KMS-11 (cell line): ENCODE measurements at regions not wholly inside any gene's neighbourhood (a gene's known extent, or its start where the extent isn't known, plus 50 kb on each side); places are given as distances from the start of the nearest gene placed in this dataset.

Source experiments
- H2AFZ ChIP-seq: fragments of 200-600 bp; sonication (generic); 2 replicates; pipeline ENCODE4 v1.6.1; 2016; ENCODE audit warnings: antibody characterized with exemption, mixed run types, low read depth
- H3K27ac ChIP-seq: fragments of 200-600 bp; sonication (generic); 2 replicates; pipeline ENCODE4 v1.6.1; 2016; ENCODE audit warnings: mild to moderate bottlenecking, mixed run types
- H3K27me3 ChIP-seq: fragments of 200-600 bp; sonication (generic); 2 replicates; pipeline ENCODE4 v1.6.1; 2017; ENCODE audit warnings: mild to moderate bottlenecking, low read depth, mixed run types, moderate library complexity; ENCODE audit not compliant: insufficient read depth
- H3K36me3 ChIP-seq: fragments of 200-600 bp; sonication (generic); 2 replicates; pipeline ENCODE4 v1.6.1; 2017; ENCODE audit warnings: mild to moderate bottlenecking, mixed run types; ENCODE audit not compliant: insufficient read depth
- H3K4me1 ChIP-seq: fragments of 200-600 bp; sonication (generic); 2 replicates; pipeline ENCODE4 v1.6.1; 2016; ENCODE audit warnings: mild to moderate bottlenecking, low read depth, mixed run types; ENCODE audit not compliant: poor library complexity, severe bottlenecking
- H3K4me2 ChIP-seq: fragments of 200-600 bp; sonication (generic); 2 replicates; pipeline ENCODE4 v1.7.0; 2016; ENCODE audit warnings: mild to moderate bottlenecking, mixed run types
- H3K4me3 ChIP-seq: fragments of 200-600 bp; sonication (generic); IDR thresholded peaks from 2 replicates; pipeline ENCODE4 v1.6.1; 2017; ENCODE audit warnings: low read depth, low read length, mixed read lengths; ENCODE audit not compliant: insufficient read depth
- H3K79me2 ChIP-seq: fragments of 200-600 bp; sonication (generic); 2 replicates; pipeline ENCODE4 v1.6.1; 2016; ENCODE audit warnings: low read depth, mixed run types; ENCODE audit not compliant: insufficient read depth
- H3K9ac ChIP-seq: fragments of 200-600 bp; sonication (generic); 2 replicates; pipeline ENCODE4 v1.6.1; 2016; ENCODE audit warnings: mild to moderate bottlenecking, mixed run types
- H4K20me1 ChIP-seq: fragments of 200-600 bp; sonication (generic); 2 replicates; pipeline ENCODE4 v1.6.1; 2016; ENCODE audit warnings: mild to moderate bottlenecking, mixed run types; ENCODE audit not compliant: insufficient read depth
- CTCF ChIP-seq: fragments of 200-600 bp; sonication (generic); conservative IDR thresholded peaks from 2 replicates; pipeline ENCODE4 v1.6.1; 2017; ENCODE audit warnings: low read depth, mild to moderate bottlenecking, antibody characterized with exemption, low read length, moderate library complexity, mixed read lengths

GRCh38 chr2:43103093-43103404 lies 123.4 kb downstream of the ZFP36L2 start:
- no peak overlapping the region for H3K27ac ChIP-seq
- H3K9ac ChIP-seq = no peak overlapping the region
- H2AFZ ChIP-seq = no peak overlapping the region
- no peaks in the 10 kb centered on the region for H3K4me1 ChIP-seq
- H3K36me3 ChIP-seq = no peaks in the 10 kb centered on the region
- no peaks in the 10 kb centered on the region for H3K79me2 ChIP-seq
- no peak for TF ChIP-seq CTCF
- H3K4me3 ChIP-seq = no peak overlapping the region
- H3K4me2 ChIP-seq = no peak overlapping the region
- no peaks in the 10 kb centered on the region for H3K27me3 ChIP-seq
- H4K20me1 ChIP-seq = no peaks in the 10 kb centered on the region

GRCh38 chr2:43102366-43103092 lies 123.9 kb downstream of the ZFP36L2 start:
- Histone ChIP-seq H3K27ac (no peak overlapping the region), H3K4me3 (no peak overlapping the region), H2AFZ (no peak overlapping the region), H4K20me1 (no peaks in the 10 kb centered on the region), H3K9ac (no peak overlapping the region), H3K79me2 (no peaks in the 10 kb centered on the region), H3K4me2 (no peak overlapping the region), H3K27me3 (no peaks in the 10 kb centered on the region), H3K4me1 (no peaks in the 10 kb centered on the region), H3K36me3 (no peaks in the 10 kb centered on the region)
- no peak for TF ChIP-seq CTCF

DNA sequence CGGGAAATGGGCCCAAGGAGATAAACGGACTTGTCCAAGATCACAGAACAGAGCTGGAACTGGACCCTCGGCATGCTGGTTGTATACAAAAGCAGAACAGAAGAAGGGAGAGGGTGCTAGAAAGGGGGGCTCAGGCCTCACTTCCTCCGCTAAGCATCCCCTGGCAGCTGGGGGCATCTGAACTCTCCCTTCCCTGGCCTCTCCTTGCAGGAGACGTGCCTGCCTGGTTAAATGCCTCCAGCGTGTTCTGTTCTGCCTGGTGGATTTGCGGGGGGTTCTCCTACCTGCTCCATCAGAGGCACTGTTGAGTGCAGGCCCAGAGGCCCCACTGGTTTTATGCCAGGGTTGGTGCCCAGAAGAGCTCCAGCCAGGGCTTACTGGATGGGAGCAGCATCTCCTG lies 124.7 kb downstream of the ZFP36L2 start:
- Histone ChIP-seq H2AFZ (no peak overlapping the region), H3K4me2 (no peak overlapping the region), H3K36me3 (no peaks in the 10 kb centered on the region), H3K79me2 (no peaks in the 10 kb centered on the region), H3K27me3 (no peaks in the 10 kb centered on the region), H3K4me3 (no peak overlapping the region), H3K27ac (no peak overlapping the region), H3K9ac (no peak overlapping the region), H3K4me1 (no peaks in the 10 kb centered on the region), H4K20me1 (no peaks in the 10 kb centered on the region)
- TF ChIP-seq CTCF = no peak

DNA sequence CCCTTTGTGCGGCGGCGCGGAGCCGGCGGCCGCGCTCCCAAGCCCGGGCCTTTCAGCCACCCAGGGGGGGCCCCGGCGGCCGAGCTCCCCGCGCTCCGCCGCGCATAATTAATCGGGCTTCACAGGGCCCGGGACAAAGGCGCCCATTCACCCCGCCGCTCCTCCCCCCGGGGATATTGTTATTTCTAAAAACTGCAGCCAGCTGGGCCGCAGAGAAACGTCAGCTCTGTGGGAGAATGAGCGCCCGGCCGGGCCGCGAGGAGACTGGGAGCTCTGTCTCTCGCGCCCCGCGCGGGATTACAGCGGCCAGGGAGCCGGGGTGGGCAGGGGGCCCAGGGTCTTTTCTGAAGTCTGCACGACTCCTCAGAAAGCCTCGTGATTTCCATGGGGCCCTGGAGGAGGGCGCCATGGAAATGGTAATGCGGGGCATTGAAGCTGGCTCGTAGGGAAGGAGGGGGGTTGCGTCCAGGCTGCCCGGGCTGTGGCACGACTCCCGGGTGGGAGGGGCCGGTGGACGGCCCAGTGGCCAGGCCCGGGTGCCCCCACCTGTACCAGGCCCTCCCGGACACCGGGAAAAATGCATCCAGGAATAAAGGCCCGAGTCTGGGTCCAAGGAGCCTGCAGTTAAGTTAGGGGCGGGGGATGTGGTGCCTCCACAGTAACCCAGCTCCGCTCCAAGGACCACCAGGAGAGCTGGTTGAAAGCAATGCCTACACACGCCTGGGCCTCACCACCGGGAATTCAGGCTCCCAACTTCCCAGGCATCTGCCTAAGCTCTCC lies 125.3 kb downstream of the ZFP36L2 start:
- no peak overlapping the region for H2AFZ ChIP-seq
- H3K9ac ChIP-seq = no peak overlapping the region
- H4K20me1 ChIP-seq = no peaks in the 10 kb centered on the region
- no peak overlapping the region for H3K27ac ChIP-seq
- no peaks in the 10 kb centered on the region for H3K27me3 ChIP-seq
- H3K36me3 ChIP-seq = no peaks in the 10 kb centered on the region
- no peaks in the 10 kb centered on the region for H3K79me2 ChIP-seq
- H3K4me2 ChIP-seq = no peak overlapping the region
- H3K4me3 ChIP-seq = no peak overlapping the region
- TF ChIP-seq CTCF = no peak
- H3K4me1 ChIP-seq = no peaks in the 10 kb centered on the region
